Thyroid gland (tissue), 4 donors: ENCODE measurements at regions not wholly inside any gene's neighbourhood (a gene's known extent, or its start where the extent isn't known, plus 50 kb on each side); places are given as distances from the start of the nearest gene placed in this dataset.

ENCODE experiments used
- DNase-seq, 2 donors: peaks; one replicate each; pipeline ENCODE4 v3.0.0-alpha.2; 2019
- H3K27ac ChIP-seq, 3 donors: fragments of 200-600 bp; sonication (generic); 1 replicate in 2 of 3; 2 replicates in 1 of 3; pipeline ENCODE4 v1.5.1; 2016 to 2019; ENCODE audit warnings: mild to moderate bottlenecking in 1 of 3, moderate library complexity in 1 of 3
- H3K27me3 ChIP-seq: fragments of 200-600 bp; sonication (generic); one replicate; pipeline ENCODE4 v1.5.1; 2019
- H3K36me3 ChIP-seq, 2 donors: fragments of 200-600 bp; sonication (generic); one replicate each; pipeline ENCODE4 v1.5.1; 2016 to 2019
- H3K4me1 ChIP-seq, 2 donors: fragments of 200-600 bp; sonication (generic); one replicate each; pipeline ENCODE4 v1.5.1; 2017 to 2019
- H3K4me3 ChIP-seq, 3 donors: fragments of 200-600 bp; sonication (generic); replicated peaks in 1 of 3; 1 replicate in 2 of 3; 2 replicates in 1 of 3; pipeline ENCODE4 v1.5.1; 2016; ENCODE audit warnings: mild to moderate bottlenecking in 1 of 3
- H3K9me3 ChIP-seq: fragments of 200-600 bp; sonication (generic); one replicate; pipeline ENCODE4 v1.5.1; 2017
- CTCF ChIP-seq, 6 experiments: fragments of 200-600 bp in 3 of 6; fragments of 450-650 bp in 3 of 6; sonication (generic) in 3 of 6; IDR thresholded peaks; one replicate each; pipeline ENCODE4 v1.5.1; 2016 to 2019; ENCODE audit warnings: antibody characterized with exemption in 6 of 6, mild to moderate bottlenecking in 2 of 6, inconsistent platforms in 1 of 6, moderate library complexity in 1 of 6
- POLR2A ChIP-seq, 2 donors: fragments of 450-650 bp; IDR thresholded peaks; one replicate each; pipeline ENCODE4 v1.6.1; 2017; ENCODE audit warnings: antibody characterized with exemption in 2 of 2, mild to moderate bottlenecking in 2 of 2, moderate library complexity in 1 of 2
- WGBS, 2 donors: methylation state at CpG; one replicate each; pipeline ENCODE4 v1.1.5; 2017; 5-methylcytosine and 5-hydroxymethylcytosine counted together
- intact Hi-C: fragments of 100-400 bp; cut with DNase I; formaldehyde crosslinking; loops from one replicate; pipeline ENCODE4 v1.15.1; 2023

GRCh38 chr4:132085105-132085504, 1064.0 kb upstream of the PCDH10 start:
- H3K4me1 ChIP-seq = no peaks in the 10 kb centered on the region
- TF ChIP-seq POLR2A (IDR thresholded peaks at IDR 0.05) (no peak), CTCF (IDR thresholded peaks at IDR 0.05) (no peak)
- no peaks in the 10 kb centered on the region for H3K9me3 ChIP-seq
- 83 to 94% methylated on average over 4 of the region's 4 CpGs for WGBS, 2 donors
- H3K27ac ChIP-seq = no peak overlapping the region
- DNase-seq = no peak
- no peak overlapping the region for H3K4me3 ChIP-seq
- intact Hi-C loops = no loop called here
- no peaks in the 10 kb centered on the region for H3K36me3 ChIP-seq
- H3K27me3 ChIP-seq = no peaks in the 10 kb centered on the region

GRCh38 chr4:132094017-132094416, 1055.1 kb upstream of the PCDH10 start:
- intact Hi-C loops = no loop called here
- Histone ChIP-seq H3K27ac (no peak overlapping the region), H3K9me3 (no peaks in the 10 kb centered on the region), H3K4me1 (no peaks in the 10 kb centered on the region), H3K27me3 (no peaks in the 10 kb centered on the region), H3K36me3 (no peaks in the 10 kb centered on the region), H3K4me3 (no peak overlapping the region)
- no peak for TF ChIP-seq CTCF (IDR thresholded peaks at IDR 0.05)
- DNase-seq = no peak
- 82 to 97% methylated on average over 4 of the region's 4 CpGs for WGBS, 2 donors

- Histone ChIP-seq H3K4me1 (no peaks in the 10 kb centered on the region), H3K9me3 (no peaks in the 10 kb centered on the region), H3K27me3 (no peaks in the 10 kb centered on the region), H3K27ac (no peak overlapping the region), H3K36me3 (no peaks in the 10 kb centered on the region), H3K4me3 (no peak overlapping the region)
- intact Hi-C loops = no loop called here
- no peak for DNase-seq
- no peak for TF ChIP-seq POLR2A (IDR thresholded peaks at IDR 0.05)
- no peak for TF ChIP-seq CTCF (IDR thresholded peaks at IDR 0.05)
These were observed 1052.1 kb upstream of the PCDH10 start for GRCh38 chr4:132097041-132097440.

- DNase-seq = no peak
- Histone ChIP-seq H3K27ac (no peak overlapping the region), H3K9me3 (no peaks in the 10 kb centered on the region), H3K4me3 (no peak overlapping the region), H3K36me3 (no peaks in the 10 kb centered on the region), H3K27me3 (no peaks in the 10 kb centered on the region), H3K4me1 (no peaks in the 10 kb centered on the region)
- intact Hi-C loops = no loop called here
- WGBS, 2 donors = 84 to 90% methylated on average over 1 of the region's 1 CpG
- TF ChIP-seq POLR2A (IDR thresholded peaks at IDR 0.05) (no peak), CTCF (IDR thresholded peaks at IDR 0.05) (no peak)
These were observed 1047.6 kb upstream of the PCDH10 start for GRCh38 chr4:132101526-132101925.

GRCh38 chr4:132108784-132109183, 1040.3 kb upstream of the PCDH10 start:
- Histone ChIP-seq H3K27ac (no peak overlapping the region), H3K4me1 (no peaks in the 10 kb centered on the region), H3K4me3 (no peak overlapping the region), H3K36me3 (no peaks in the 10 kb centered on the region), H3K9me3 (no peaks in the 10 kb centered on the region), H3K27me3 (no peaks in the 10 kb centered on the region)
- TF ChIP-seq CTCF (IDR thresholded peaks at IDR 0.05) (no peak), POLR2A (IDR thresholded peaks at IDR 0.05) (no peak)
- intact Hi-C loops = no loop called here
- no peak for DNase-seq
